ENCODE measurements at regions not wholly inside any gene's neighbourhood (a gene's known extent, or its start where the extent isn't known, plus 50 kb on each side); places are given as distances from the start of the nearest gene placed in this dataset.

DNA sequence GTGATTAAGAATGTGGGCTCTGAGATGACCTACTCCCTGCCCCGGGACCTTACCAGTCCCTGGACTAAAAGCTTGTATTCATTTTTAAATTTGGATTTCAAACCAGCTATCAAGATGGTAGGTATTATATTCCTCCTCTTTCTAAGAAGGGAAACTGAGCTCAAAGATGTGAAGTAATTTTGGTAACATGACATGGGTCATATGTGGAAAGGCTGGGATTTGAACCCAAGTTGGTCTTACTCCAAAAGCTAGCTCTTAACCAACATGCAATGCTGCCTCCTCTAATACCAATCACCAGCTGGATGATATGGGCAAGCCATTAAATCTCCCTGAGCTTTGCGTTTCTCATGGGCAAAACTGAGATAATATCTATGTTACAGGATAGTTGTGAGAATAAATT, 166.4 kb upstream of the SLC38A2 start:
- DNase-seq = no peak

DNA sequence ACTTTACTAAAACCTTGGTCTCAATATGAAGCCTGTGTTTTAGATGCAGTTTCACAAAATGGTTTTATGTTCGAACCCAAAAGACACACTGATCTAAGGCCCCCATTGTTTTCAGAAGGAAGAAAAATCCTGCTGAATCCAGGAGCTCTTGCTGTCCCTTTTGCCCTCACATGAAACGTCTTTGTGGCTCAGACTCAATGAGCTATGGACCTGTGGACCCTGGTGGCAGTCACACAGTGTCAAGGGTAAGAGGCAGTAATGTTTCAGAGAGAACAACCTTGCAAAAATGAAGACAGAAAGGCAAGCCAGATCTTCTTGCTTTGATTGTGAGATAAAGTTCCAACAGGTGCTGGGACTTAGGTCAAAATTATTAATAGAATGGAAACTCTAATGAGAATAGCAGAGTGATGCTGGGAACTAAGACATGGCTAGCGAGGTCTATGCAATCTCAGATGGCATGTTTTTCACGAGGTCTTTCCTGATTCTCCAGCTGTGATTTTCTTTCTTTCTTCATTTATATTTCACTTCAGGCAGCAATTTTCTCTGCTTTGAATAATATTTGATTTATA, 164.9 kb upstream of the SLC38A2 start:
- no peak for DNase-seq

DNA sequence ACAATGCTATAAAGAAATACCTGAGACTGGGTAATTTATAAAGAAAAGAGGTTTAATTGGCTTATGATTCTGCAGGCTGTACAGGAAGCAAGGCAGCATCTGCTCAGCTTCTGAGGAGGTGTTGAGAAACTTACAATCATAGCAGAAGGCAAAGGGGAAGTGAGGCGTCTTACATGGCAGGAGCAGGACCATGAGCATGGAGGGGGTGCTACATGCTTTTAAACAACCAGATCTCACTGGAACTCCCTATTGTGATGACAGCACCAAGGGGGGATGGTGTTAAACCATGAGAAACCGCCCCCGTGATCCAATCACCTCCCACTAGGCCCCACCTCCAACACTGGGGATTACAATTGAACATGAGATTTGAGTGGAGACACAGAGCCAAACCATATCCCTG, 163.7 kb upstream of the SLC38A2 start:
- DNase-seq = peak in 1 of 2 donors; percentile 81

DNA sequence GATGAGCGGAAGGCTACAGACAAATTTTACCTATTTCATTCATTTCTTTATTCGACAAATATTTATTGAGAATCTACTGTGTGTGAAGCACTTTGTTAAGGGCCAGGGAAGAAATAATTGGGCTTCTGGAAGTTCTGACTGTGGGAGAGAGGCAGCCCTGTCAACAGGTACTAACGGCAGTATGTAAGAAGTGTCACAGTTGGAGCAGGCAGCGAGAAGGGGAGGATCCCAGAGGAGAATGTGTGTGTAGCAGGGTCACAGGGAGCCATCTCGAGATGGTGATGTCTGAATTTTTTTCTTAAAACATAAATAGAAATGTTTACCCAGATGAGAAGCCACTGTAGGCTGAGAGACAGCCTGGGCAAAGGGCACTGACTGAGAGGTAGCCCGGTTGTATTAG, 163.3 kb upstream of the SLC38A2 start:
- no peak for DNase-seq

DNA sequence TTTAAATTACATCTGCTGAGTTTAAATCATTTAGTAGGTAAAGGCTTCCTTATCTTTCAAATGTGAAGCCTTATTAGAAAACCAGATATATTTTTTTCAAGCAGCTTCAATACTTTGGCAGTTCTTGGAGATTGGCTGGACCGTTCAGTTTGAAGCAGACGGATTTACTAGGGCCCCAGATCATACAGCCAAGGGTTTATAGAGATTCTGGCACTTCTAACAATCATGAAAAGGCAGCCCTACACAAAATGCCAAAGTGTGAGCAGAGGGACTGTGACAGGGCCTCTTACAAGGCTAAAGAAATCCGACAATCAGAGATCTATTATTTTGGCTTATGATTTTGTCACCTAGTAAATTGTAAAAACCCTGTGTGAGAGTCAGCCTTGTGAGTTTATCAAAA, 162.8 kb upstream of the SLC38A2 start:
- no peak for DNase-seq

DNA sequence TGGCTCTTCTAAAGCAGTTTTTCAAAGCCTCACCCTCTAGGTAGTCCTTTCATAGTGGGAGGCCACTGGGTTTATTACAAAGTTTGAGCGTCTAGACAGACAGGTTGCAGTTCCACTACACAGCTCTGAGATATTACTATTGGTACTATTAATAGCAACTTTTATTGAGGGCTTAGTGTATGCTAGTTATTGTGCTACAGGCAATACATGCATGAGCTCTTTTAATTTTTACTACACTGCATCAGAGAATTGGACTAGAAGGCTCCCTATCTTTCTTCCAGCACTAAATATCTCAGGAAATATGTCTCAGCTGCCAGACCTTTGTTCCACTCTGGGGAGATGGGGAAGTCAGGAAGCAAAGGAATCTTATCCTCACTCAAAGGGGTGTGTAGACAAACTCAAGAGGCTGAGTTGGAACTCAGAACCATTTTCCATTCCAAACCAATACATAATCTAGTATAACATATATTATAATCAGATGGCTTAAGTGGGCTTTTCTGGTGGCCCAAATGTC, 161.8 kb upstream of the SLC38A2 start:
- DNase-seq = no peak

DNA sequence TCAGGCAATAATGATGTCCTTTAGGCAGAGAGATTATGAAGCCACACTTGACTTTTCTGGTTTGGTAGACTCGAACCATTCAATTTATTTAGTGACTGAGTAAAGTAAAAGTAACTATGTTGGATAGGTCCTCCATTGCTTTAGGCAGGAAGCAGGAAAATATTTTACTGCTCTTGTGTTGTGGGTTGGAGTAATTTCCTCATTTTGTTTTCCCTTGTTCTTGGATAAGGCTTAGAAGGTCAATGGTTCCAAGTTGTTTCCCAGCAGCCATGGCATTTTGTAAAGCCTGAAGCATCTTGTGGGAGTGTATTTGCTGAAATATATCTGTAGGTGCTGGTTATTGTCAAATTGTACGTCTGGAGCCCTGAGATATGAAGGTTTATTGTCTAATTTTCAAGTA, 161.2 kb upstream of the SLC38A2 start:
- DNase-seq = no peak

DNA sequence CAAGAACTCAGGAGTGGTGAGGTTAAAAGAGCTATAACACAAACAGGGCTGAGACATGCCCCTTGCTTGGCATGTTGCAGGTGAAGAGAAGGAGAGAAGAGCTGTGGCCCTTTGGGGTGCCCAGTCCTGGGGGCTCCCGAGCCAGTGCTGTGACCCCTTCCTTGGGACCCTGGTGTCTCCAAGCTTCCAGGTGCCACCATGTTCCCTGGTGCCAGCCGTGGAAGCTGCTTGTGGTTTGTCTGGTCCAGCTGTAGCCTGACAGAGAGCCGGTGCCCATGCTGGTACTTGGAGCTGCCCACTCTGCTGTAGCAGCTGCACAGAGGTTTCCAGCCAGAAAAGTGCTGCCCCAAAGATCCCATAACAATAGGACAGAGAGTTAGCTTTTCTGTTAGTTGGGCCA, 159.2 kb upstream of the SLC38A2 start:
- DNase-seq = no peak

DNA sequence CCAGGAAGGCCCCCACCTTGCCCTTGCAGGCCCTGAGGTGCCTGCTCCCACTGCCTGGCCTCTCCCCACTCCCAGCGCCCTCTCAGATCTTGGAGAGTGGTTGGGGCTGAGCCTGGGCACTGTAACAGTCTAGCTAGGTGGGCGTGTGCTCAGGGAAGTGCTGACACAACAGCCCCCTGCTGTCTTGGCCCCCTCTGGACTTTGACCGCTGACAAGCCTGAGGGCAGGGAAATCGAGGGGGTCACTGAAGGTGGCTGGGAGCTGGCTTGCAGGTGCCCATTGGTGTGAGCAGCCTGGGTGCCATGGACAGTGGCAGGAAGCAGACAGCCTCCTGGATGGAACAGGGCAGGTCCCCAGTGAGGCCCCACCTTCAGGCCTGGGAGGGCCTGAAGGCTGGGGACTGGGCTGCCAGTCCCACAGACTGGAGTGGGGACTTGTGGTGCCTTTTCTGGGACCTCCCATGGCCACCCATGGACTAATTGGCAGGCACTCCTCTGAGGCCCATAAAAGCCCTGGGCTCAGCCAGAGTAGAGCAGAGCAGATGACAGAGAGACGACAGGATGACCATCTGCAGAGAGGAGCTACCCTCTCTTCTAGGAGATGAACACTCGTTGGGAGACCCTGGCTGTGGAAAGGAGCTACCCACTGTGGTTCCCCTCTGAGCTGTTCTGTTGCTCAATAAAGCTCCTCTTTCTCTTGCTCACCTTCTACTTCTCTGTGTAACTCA, 158.6 kb upstream of the SLC38A2 start:
- DNase-seq = no peak

DNA sequence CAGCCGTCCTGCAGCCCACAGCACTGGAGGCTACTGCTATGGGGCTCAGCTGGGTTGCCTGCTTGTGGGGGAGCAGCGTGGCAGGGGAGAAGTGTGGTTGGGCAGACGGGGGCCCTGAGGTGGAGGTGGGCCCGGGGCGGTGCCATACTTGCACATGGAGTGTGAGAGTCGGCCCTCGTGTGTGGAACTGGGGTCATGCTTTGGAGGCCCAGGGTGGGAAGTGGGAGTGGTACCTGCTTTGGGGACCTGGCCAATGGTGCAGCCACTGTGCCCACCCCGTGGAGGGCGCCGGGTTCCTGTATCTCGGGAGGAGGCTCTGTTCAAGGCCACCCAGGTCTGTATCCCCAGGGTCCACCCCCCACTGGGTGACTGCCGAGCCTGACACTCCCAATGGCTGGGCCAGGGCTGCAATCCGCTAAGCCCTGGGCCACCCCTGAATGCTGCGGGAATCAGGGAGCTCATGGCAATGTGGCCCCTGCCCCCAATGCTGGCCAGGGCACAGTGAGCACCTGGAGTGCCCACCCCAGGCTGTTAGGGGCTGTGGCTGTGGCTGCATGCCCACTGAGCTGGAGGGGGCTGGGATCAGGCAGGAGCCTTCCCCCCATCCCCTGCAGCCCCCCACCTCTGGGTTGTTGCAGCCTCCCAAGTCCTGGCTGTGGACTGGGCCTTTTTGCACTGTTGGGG, 157.9 kb upstream of the SLC38A2 start:
- DNase-seq = no peak

DNA sequence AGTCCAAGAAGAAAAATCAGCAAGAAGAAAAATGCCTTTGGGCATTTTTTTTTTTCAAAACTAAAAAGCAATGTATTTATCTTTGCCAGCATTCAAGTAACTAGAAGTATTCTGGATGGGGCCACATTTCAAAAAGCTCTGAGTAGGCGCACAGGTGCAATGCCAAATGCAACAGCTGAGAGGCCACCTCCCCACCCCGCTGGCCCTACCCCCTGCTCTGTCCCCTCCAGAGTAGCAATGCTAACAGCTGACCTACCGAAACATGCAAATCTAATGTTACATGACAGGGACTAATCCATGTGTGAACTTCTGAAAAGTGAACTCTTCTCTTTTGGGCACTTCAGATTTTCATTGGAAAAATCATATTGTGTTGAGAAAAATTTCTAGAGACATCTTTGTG, 153.7 kb upstream of the SLC38A2 start:
- no peak for DNase-seq

DNA sequence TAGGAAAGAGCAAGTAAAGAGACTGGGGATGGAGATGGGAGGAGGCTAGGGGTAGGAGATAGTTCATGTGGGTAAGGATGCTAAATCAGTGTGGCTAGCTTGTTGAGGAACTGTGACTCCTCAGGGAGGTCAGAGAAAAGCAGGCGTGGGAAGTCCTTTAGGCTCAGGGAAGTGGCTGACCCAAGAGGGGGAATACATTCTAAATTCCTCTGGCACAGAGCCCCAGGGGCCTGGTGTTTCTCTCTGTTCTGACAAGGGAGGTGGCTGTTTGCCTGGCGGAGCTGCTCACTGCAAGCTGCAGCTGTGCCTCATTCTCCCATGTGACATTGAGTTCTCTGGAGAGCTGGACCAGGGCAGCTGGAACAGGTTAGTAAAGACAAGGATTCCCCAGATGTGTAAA, 152.2 kb upstream of the SLC38A2 start:
- no peak for DNase-seq

DNA sequence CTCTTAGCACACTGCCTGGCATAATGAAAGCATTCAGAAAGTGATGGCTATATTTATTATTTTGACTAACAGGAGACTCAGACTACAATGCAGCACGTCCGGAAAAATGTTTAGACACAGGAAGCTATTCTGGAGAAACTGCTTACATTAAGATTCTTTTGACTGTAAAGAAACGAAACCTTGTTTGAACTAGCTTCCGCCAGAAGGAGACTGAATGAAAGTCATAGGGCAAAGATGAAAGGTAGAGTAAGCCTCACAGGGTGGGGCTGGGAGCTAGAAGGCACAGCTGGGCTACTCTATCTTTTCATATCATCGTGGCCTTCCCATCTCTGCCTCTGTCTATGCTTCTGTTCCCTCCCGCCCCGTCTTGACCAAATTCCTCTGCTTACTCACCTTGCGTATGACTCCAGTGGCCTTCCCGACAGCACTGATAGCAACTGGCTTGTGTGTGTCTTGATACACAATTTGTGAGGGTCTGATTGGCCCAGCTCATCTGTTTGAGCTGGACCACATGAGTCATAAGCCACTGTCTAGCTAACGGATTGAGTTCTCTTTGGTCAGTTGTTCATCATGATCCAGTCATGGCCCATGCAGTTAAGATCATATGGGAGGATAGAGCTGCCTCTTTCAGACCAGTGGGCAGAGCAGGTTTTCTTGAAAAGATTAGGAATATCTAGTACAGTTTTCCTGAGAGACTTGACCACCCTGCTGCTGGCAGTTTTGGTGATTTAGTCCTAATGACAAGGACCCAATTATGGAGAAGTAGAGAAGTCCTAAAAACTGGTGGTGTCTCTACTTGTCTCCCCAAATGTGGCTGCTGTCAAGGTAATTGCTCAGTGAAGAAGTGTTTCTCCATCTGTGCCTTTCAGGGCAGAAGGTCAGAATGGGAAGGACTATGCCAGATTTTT, 151.5 kb upstream of the SLC38A2 start:
- no peak for DNase-seq

DNA sequence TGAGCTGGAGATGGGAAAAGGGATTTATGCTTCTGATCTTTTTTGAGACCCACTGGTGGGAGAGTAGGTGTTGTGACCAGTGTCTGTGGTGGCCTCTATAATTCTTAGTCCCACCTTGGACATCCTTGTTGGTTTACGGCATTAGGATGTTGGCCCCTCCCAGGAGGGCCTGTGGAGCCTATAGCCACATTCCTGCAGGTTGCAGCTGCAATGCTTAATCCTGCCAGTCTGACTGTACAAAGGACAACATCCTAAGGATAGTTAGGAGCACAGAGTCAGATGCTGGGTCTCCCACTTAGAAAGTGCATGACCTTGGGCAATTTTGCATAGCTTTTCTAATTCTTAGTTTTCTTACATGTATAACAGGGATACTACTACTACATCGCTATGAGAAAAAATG, 150.9 kb upstream of the SLC38A2 start:
- DNase-seq = no peak

DNA sequence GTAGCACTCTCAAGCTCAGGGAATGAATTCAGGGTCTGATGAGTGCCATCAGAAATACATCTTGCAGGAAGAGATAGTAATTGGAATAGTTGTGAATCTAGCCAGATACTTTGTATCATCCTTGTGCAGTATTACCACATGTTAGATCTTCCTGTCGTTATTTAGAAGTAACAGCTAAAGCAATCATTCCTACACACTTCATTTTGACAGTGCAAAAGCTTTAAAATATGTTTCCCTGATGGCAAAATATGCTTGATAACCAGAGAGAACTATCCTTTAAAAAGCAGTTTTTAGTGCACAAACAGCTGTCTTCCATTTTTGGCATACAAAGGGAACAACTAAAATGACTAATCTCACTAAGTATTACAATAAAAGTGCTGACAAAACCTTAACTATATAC, 149.5 kb upstream of the SLC38A2 start:
- DNase-seq = no peak

DNA sequence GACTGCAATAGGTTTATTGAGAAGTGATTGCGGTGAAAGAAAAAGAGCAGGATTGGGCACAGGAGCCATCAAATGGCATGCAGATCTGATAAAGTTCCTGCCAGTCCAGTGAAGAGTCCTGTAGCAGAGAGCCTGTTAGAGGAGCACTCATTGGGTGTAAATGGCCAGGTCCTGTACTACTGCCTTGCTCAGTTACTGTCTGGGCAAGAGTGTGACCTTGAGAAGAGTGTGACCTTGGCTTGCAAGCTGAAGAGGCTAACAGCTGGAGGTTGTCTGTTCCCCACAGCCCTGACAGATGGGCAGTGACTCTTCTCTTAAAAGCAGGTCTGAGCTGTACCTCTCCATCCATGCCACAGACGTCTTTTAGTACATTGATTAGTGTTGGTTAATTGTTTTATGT, 148.6 kb upstream of the SLC38A2 start:
- DNase-seq = no peak

DNA sequence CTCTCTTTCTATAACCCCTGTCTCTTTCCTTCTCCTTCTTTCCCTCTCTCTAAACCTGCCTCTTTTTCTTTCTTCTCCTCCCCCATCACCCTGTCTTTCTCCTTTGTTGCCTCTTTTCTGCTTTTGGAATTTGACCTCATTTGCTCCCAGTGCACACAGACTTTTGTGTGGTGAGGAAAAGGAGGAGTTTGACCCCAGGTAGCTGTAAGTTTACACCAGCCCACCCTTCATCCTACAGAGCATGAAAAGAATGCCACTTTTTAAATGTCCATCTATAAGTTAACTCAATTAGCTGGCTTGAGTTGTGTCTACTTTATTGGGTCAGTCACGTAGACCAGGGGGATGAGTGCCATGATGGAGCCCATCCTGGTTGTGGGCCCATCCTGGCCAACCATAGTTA, 146.8 kb upstream of the SLC38A2 start:
- no peak for DNase-seq

DNA sequence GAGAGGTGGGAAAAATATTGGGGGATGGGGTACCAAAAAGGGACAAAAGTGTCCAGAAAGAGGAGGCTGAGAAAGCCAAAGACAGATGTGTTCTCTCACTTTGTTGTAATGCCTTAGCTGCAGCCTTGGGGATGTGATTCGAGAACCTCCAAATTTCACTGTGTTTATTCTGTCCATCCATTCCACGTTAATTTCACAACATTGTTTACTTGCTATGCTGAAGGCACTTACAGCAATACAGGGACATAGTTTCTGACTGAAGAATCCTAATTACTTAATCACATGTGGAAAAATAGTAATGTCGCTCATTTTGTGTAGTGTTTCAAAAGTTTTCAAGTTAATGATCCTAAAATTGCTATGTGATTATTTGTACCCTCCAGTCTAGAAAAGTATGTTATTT, 146.2 kb upstream of the SLC38A2 start:
- DNase-seq = no peak

DNA sequence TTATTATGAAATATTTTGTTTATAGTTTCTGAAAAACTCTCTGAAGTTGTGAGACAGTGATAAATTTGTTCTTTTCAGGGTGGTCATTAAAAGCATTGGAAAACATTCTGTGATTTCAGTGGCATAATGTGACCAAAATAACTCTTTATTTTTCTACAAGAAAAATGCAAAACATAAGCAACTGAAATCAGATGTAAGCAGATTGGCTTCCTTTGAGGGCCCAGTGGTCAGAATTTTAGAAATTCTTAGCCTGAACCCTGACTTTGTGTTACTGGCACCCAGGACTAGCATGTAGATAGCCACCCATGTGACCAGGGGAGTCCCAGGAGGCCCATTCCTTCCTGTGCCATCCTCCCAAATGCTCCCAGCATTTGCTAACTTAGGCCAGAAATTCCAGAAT, 145.6 kb upstream of the SLC38A2 start:
- no peak for DNase-seq

DNA sequence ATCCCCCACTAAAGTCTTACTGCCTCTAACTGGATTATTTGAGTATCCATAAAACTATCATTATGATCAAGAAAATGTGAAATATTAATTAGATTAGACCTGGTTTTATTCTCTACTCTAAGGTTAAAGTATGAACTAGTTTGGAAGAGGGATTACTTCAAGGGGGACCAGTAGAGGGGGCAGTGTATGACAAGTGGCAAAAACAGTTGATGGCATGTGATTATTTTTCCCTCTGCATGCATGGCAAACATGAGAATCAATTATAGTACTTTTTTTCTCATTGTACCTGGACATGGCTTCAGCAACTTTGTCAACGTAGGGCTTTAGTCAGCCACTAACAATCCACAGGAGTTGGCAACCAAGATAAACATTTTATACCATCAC, 145.0 kb upstream of the SLC38A2 start:
- DNase-seq = no peak

DNA sequence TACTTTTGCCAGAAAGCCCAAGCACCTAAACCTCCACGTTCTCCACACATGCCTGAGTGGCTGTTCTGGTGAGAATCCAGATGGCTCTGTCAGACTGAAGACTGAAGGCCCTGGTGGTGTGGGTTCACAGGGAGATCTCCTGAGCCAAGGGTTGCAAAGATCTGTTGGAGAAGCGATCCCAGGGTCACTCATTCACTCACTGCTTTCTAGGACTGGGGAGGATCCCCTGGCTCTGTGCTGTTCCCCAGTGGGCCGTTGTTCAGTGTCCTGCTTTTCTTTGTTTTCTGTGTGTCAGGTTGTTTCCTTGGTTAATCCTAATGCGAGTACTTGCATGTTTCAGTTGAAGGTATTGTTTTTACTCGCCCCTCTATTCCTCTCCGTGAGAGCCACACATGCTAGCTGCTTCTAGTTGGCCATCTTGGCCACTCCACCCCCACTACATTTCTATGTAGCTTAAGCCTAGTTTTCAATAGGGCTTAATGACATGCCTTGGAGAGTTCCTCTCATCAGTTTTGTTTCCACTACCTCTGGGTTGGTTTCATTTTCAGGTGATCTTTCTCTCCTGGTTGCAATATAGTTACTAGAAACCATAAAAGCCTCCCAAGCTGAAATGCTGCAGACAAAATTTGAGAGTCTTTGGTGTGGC, 144.5 kb upstream of the SLC38A2 start:
- DNase-seq = no peak

DNA sequence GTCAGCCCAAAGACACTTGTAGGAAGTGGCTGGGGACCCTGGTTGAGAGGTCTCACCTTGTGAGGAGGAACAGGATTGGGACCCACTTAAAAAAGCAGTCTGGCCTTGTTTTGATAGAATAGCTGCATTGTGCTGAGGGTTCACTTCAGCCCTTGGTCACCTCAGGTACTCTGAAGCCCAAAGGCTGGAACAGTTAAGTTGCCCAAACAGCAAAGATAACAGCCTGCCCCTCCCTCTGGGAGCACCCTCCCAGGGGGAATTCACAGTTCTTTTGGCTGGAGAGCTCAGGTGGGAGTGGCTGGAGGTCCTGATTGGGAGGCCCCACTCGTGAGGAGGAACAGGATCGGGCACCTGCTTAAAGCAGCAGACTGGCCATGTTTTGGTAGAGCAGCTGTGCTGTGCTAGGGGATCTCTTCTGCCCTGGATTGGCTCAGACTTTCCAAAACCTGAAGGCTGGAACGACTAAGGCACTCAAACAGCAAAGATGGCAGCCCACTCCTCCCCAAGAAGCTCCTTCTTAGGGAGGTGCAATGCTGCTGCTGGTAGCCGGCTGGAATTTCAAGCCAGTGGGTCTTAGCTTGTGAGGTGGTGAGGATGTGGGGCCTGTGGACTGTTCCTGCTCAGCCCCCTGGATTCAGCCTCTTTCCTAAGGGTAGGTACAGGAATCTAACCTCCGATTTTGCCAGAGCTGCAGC, 143.8 kb upstream of the SLC38A2 start:
- DNase-seq = no peak
